ENCODE measurements at regions not wholly inside any gene's neighbourhood (a gene's known extent, or its start where the extent isn't known, plus 50 kb on each side); places are given as distances from the start of the nearest gene placed in this dataset.
A peak's percentile ranks its signal among the peaks of the same experiment; 100 is the strongest.

- Histone ChIP-seq H4K5ac (ENCODE audit: insufficient read length, low read depth, low read length) (no peak overlapping the region), H2BK12ac (ENCODE audit: low read depth, low read length) (no peak overlapping the region), H4K91ac (replicated peaks; ENCODE audit: insufficient read length, low read length) (no peak overlapping the region), H3K36me3 (ENCODE audit: control insufficient read depth in 2 of 4, insufficient read depth in 4 of 4, low read length in 3 of 4) (no peaks in the 10 kb centered on the region), H3K23ac (ENCODE audit: insufficient read length) (no peak overlapping the region), H2BK20ac (ENCODE audit: low read length) (no peak overlapping the region), H3K23me2 (ENCODE audit: low read depth, low read length) (no peaks in the 10 kb centered on the region), H3K9me3 (ENCODE audit: insufficient read depth in 2 of 2, low read depth in 1 of 2, low read length in 1 of 2) (no peaks in the 10 kb centered on the region), H3K14ac (ENCODE audit: insufficient read length) (no peak overlapping the region), H3K4me3 (ENCODE audit: extremely low read depth in 1 of 4, insufficient read depth in 2 of 4, low read depth in 3 of 4, low read length in 4 of 4) (peak overlapping the region in 2 of 4 experiments; percentile 5 to 40; a peak in 3 of 8 replicates), H3K27me3 (replicated peaks in 1 of 4; ENCODE audit: control insufficient read depth in 3 of 4, extremely low read depth in 1 of 4, insufficient read depth in 3 of 4, low read length in 3 of 4) (peaks cover 10 to 35% (median 26%) of the 10 kb centered on the region in 4 experiments), H3K56ac (replicated peaks; ENCODE audit: insufficient read length, low read depth, low read length) (no peak overlapping the region), H3K27ac (ENCODE audit: low read depth, low read length) (no peak overlapping the region), H3K9ac (replicated peaks in 1 of 4; ENCODE audit: extremely low read depth in 1 of 4, low read depth in 3 of 4, low read length in 3 of 4) (no peak overlapping the region), H3K4me1 (replicated peaks in 1 of 4; ENCODE audit: control insufficient read depth in 3 of 4, insufficient read depth in 4 of 4, low read length in 3 of 4) (peaks cover 3 to 9% (median 7%) of the 10 kb centered on the region in 4 experiments; a peak in 5 of 7 replicates), H2BK5ac (ENCODE audit: low read depth, low read length) (no peak overlapping the region), H3K79me2 (ENCODE audit: control insufficient read depth in 1 of 2, insufficient read depth in 2 of 2, low read length in 2 of 2) (no peaks in the 10 kb centered on the region), H2BK120ac (replicated peaks; ENCODE audit: low read depth, low read length) (no peak overlapping the region), H4K20me1 (replicated peaks in 1 of 2; ENCODE audit: control insufficient read depth in 1 of 2, insufficient read depth in 2 of 2, low read length in 2 of 2) (no peaks in the 10 kb centered on the region), H3K4me2 (ENCODE audit: insufficient read depth in 1 of 2, low read depth in 2 of 2, low read length in 2 of 2) (peak overlapping the region; percentile 21 to 24; a peak in 3 of 4 replicates), H2AFZ (ENCODE audit: low read length) (no peak overlapping the region), H2BK15ac (ENCODE audit: low read length) (no peak overlapping the region), H3K79me1 (ENCODE audit: low read depth, low read length) (no peaks in the 10 kb centered on the region), H3K4ac (replicated peaks; ENCODE audit: insufficient read length, low read depth, low read length) (no peak overlapping the region), H4K8ac (ENCODE audit: extremely low read depth, insufficient read depth, low read length) (no peak overlapping the region), H2AK5ac (ENCODE audit: low read depth, low read length) (no peak overlapping the region), H3K18ac (ENCODE audit: extremely low read depth, low read length) (no peak overlapping the region)
- DNase-seq (ENCODE audit: low read depth in 1 of 2, low spot score in 2 of 2), result peak; percentile 62 to 70
- ChIA-PET POLR2A (ENCODE audit: partially characterized antibody) (interaction anchor here (1.2 kb wide), 1 partner anchor 20 kb away, joined by 5 read pairs; no protein-coding TSS in a partner anchor), CTCF (ENCODE audit: partially characterized antibody) (interaction anchor here (1.0 to 1.3 kb wide), 2 partner anchors 38 to 649 kb away, joined by 3 read pairs; no protein-coding TSS in a partner anchor)
- 0% methylated on average over 11 of the region's 11 CpGs; no CpG with 5 or more reads in 1 of the 2 experiments for WGBS, 2 experiments (ENCODE audit: extremely low coverage in 1 of 2, insufficient coverage in 1 of 2, insufficient read length in 1 of 2, insufficient replicate concordance in 2 of 2, low coverage in 1 of 2, low lambda C conversion rate in 2 of 2, missing lambda C conversion rate in 1 of 2)
- peak; percentile 86 for FAIRE-seq
- TF ChIP-seq EZH2 (IDR thresholded peaks at IDR 0.05; ENCODE audit: low read depth, low read length, severe bottlenecking) (no peak), KDM1A (IDR thresholded peaks at IDR 0.05; ENCODE audit: borderline replicate concordance, low read length) (peak; percentile 65; the same call in 1 of the 2 replicates), NANOG (IDR thresholded peaks at IDR 0.05; ENCODE audit: insufficient read depth, low read depth, low read length, poor library complexity, severe bottlenecking) (peak; percentile 51), POU5F1 (IDR thresholded peaks at IDR 0.05; ENCODE audit: low read depth, low read length) (no peak; the same call in 1 of the 2 replicates), ZNF274 (IDR thresholded peaks at IDR 0.05; ENCODE audit: borderline replicate concordance, extremely low read depth, low read length) (no peak), SUZ12 (IDR thresholded peaks at IDR 0.05; ENCODE audit: low read length) (no peak), CTBP2 (IDR thresholded peaks at IDR 0.05; ENCODE audit: borderline replicate concordance, insufficient read depth, insufficient read length, low read length) (peak; percentile 96), HDAC2 (IDR thresholded peaks at IDR 0.05; ENCODE audit: borderline replicate concordance in 1 of 2, low read depth in 2 of 2, low read length in 2 of 2) (peak; percentile 92 to 98), POLR2AphosphoS5 (IDR thresholded peaks at IDR 0.05; ENCODE audit: low read depth, low read length) (no peak)
- TF ChIP-seq, protein P1, sequence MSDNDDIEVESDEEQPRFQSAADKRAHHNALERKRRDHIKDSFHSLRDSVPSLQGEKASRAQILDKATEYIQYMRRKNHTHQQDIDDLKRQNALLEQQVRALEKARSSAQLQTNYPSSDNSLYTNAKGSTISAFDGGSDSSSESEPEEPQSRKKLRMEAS (IDR thresholded peaks at IDR 0.05), result peak; percentile 30; the same call in 1 of the 2 replicates
- TF ChIP-seq, protein P2, sequence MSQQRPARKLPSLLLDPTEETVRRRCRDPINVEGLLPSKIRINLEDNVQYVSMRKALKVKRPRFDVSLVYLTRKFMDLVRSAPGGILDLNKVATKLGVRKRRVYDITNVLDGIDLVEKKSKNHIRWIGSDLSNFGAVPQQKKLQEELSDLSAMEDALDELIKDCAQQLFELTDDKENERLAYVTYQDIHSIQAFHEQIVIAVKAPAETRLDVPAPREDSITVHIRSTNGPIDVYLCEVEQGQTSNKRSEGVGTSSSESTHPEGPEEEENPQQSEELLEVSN (IDR thresholded peaks at IDR 0.05), result peak; percentile 58; the same call in 1 of the 2 replicates
Observed at GRCh38 chr15:95910643-95911212, 419.8 kb upstream of the NR2F2 start.

All from H1 (cell line).